NCI-H2107 (cell line): ENCODE measurements at regions not wholly inside any gene's neighbourhood (a gene's known extent, or its start where the extent isn't known, plus 50 kb on each side); places are given as distances from the start of the nearest gene placed in this dataset.

Experiments used
- DNase-seq: peaks from one replicate; lab custom pipeline; 2025; lab: John Stamatoyannopoulos, UW

GRCh38 chr12:92492995-92493394, 209.8 kb upstream of the PLEKHG7 start:
- no peak for DNase-seq

GRCh38 chr12:92492291-92492690, 210.5 kb upstream of the PLEKHG7 start:
- no peak for DNase-seq

GRCh38 chr12:92489781-92490180, 213.0 kb upstream of the PLEKHG7 start:
- no peak for DNase-seq

GRCh38 chr12:92488735-92489134, 214.1 kb upstream of the PLEKHG7 start:
- DNase-seq, result no peak

GRCh38 chr12:92487138-92487485, 215.7 kb upstream of the PLEKHG7 start:
- DNase-seq, result no peak

- DNase-seq, result no peak
These were observed 216.2 kb upstream of the PLEKHG7 start for GRCh38 chr12:92486443-92487137.

GRCh38 chr12:92485351-92486348, 217.1 kb upstream of the PLEKHG7 start:
- DNase-seq, result no peak

- no peak for DNase-seq
These were observed 220.2 kb upstream of the PLEKHG7 start for GRCh38 chr12:92482599-92482998.

- no peak for DNase-seq
These were observed 221.7 kb upstream of the PLEKHG7 start for GRCh38 chr12:92481066-92481465.

GRCh38 chr12:92478692-92479091, 224.1 kb upstream of the PLEKHG7 start:
- no peak for DNase-seq

GRCh38 chr12:92476844-92477243, 225.9 kb upstream of the PLEKHG7 start:
- DNase-seq, result no peak

- no peak for DNase-seq
These were observed 229.2 kb upstream of the PLEKHG7 start for GRCh38 chr12:92473564-92473963.

GRCh38 chr12:92472201-92472600, 230.6 kb upstream of the PLEKHG7 start:
- DNase-seq, result no peak

- DNase-seq, result no peak
These were observed 231.2 kb upstream of the PLEKHG7 start for GRCh38 chr12:92471551-92471950.

- no peak for DNase-seq
These were observed 232.2 kb upstream of the PLEKHG7 start for GRCh38 chr12:92470608-92471021.

- no peak for DNase-seq
These were observed 233.0 kb upstream of the PLEKHG7 start for GRCh38 chr12:92469837-92470236.

GRCh38 chr12:92468358-92469020, 234.3 kb upstream of the PLEKHG7 start:
- peak; percentile 47 for DNase-seq

GRCh38 chr12:92467886-92468285, 234.9 kb upstream of the PLEKHG7 start:
- DNase-seq, result no peak

GRCh38 chr12:92466391-92467305, 236.1 kb upstream of the PLEKHG7 start:
- no peak for DNase-seq

GRCh38 chr12:92465786-92466295, 236.9 kb upstream of the PLEKHG7 start:
- DNase-seq, result no peak

- DNase-seq, result no peak
These were observed 237.9 kb upstream of the PLEKHG7 start for GRCh38 chr12:92464911-92465310.
